CD14-positive monocyte (primary cell): ENCODE measurements at regions not wholly inside any gene's neighbourhood (a gene's known extent, or its start where the extent isn't known, plus 50 kb on each side); places are given as distances from the start of the nearest gene placed in this dataset.

Experiments used
- DNase-seq, 3 donors: peaks; one replicate each; pipeline ENCODE4 v3.0.0-alpha.2; 2011 to 2022
- H2AFZ ChIP-seq: 2 replicates; pipeline ENCODE4 v1.6.0; 2012; ENCODE audit warnings: mild to moderate bottlenecking, low read depth, low read length, inconsistent platforms; ENCODE audit not compliant: insufficient read depth, poor library complexity, severe bottlenecking
- H3K27ac ChIP-seq, 2 donors: 1 replicate in 1 of 2; 2 replicates in 1 of 2; pipeline ENCODE4 v1.5.1; 2012 to 2013; ENCODE audit warnings: low read length in 2 of 2, control low read depth in 1 of 2, inconsistent platforms in 1 of 2, low read depth in 1 of 2, mild to moderate bottlenecking in 1 of 2
- H3K27me3 ChIP-seq, 2 donors: one replicate each; pipeline versions ENCODE4 v1.6.0 to v1.6.1; 2011 to 2013; ENCODE audit warnings: low read length in 2 of 2; ENCODE audit not compliant: control insufficient read depth in 2 of 2, insufficient read depth in 2 of 2
- H3K36me3 ChIP-seq, 2 donors: replicated peaks in 1 of 2; 1 replicate in 1 of 2; 2 replicates in 1 of 2; pipeline versions ENCODE4 v1.5.1 to v1.6.1; 2012 to 2013; ENCODE audit warnings: low read length in 2 of 2, control low read depth in 1 of 2, inconsistent platforms in 1 of 2, mild to moderate bottlenecking in 1 of 2; ENCODE audit not compliant: insufficient read depth in 2 of 2, control insufficient read depth in 1 of 2
- H3K4me1 ChIP-seq, 2 donors: 1 replicate in 1 of 2; 2 replicates in 1 of 2; pipeline versions ENCODE4 v1.5.1 to v1.6.1; 2012 to 2013; ENCODE audit warnings: low read length in 2 of 2, control low read depth in 1 of 2, inconsistent platforms in 1 of 2, mild to moderate bottlenecking in 1 of 2, moderate library complexity in 1 of 2; ENCODE audit not compliant: insufficient read depth in 2 of 2, control insufficient read depth in 1 of 2
- H3K4me2 ChIP-seq: replicated peaks from 2 replicates; pipeline ENCODE3; 2012; ENCODE audit warnings: low read length, moderate library complexity, mild to moderate bottlenecking; ENCODE audit not compliant: poor library complexity, severe bottlenecking; ENCODE audit errors: extremely low read depth
- H3K4me3 ChIP-seq, 3 experiments: fragments of 200-600 bp in 1 of 3; sonication (generic) in 1 of 3; replicated peaks in 1 of 3; 1 replicate in 2 of 3; 2 replicates in 1 of 3; pipeline ENCODE4 v1.5.1; 2011 to 2013; ENCODE audit warnings: low read length in 3 of 3, mild to moderate bottlenecking in 3 of 3, control low read depth in 2 of 3, low read depth in 2 of 3, inconsistent platforms in 1 of 3, moderate library complexity in 1 of 3
- H3K79me2 ChIP-seq: 2 replicates; pipeline ENCODE4 v1.6.0; 2012; ENCODE audit warnings: mild to moderate bottlenecking, control low read depth, inconsistent platforms, low read length, moderate library complexity; ENCODE audit not compliant: insufficient read depth
- H3K9ac ChIP-seq: 2 replicates; pipeline ENCODE4 v1.6.0; 2017; ENCODE audit warnings: low read length, mild to moderate bottlenecking; ENCODE audit not compliant: insufficient read depth, poor library complexity, severe bottlenecking
- H3K9me3 ChIP-seq, 2 donors: replicated peaks in 1 of 2; 1 replicate in 1 of 2; 2 replicates in 1 of 2; pipeline versions ENCODE4 v1.5.1 to v1.6.1; 2012 to 2013; ENCODE audit warnings: low read length in 2 of 2, control low read depth in 1 of 2; ENCODE audit not compliant: control insufficient read depth in 1 of 2, insufficient read depth in 1 of 2
- H4K20me1 ChIP-seq: 2 replicates; pipeline ENCODE4 v1.6.0; 2012; ENCODE audit warnings: mild to moderate bottlenecking, low read length, control low read depth, moderate library complexity; ENCODE audit not compliant: insufficient read depth
- H3K27ac Mint-ChIP-seq, 7 donors: one replicate each; pipeline ENCODE4 v1.8.0; 2020; ENCODE audit warnings: mild to moderate bottlenecking in 7 of 7, mixed read lengths in 7 of 7, moderate library complexity in 6 of 7, inconsistent platforms in 2 of 7
- H3K27me3 Mint-ChIP-seq, 3 donors: one replicate each; pipeline ENCODE4 v1.8.0; 2021 to 2022; ENCODE audit warnings: low read depth in 3 of 3, mild to moderate bottlenecking in 3 of 3, mixed read lengths in 3 of 3, moderate library complexity in 3 of 3, inconsistent platforms in 1 of 3
- H3K36me3 Mint-ChIP-seq, 2 donors: one replicate each; pipeline ENCODE4 v1.8.0; 2020; ENCODE audit warnings: mixed read lengths in 2 of 2, inconsistent platforms in 1 of 2, mild to moderate bottlenecking in 1 of 2
- H3K4me1 Mint-ChIP-seq: one replicate; pipeline ENCODE4 v1.8.0; 2020; ENCODE audit warnings: mild to moderate bottlenecking, mixed read lengths
- H3K4me3 Mint-ChIP-seq, 2 donors: one replicate each; pipeline ENCODE4 v1.8.0; 2020; ENCODE audit warnings: mild to moderate bottlenecking in 2 of 2, mixed read lengths in 2 of 2, moderate library complexity in 1 of 2
- H3K9me3 Mint-ChIP-seq, 7 donors: one replicate each; pipeline ENCODE4 v1.8.0; 2020 to 2022; ENCODE audit warnings: mixed read lengths in 7 of 7, mild to moderate bottlenecking in 6 of 7, moderate library complexity in 6 of 7, inconsistent platforms in 2 of 7
- CTCF ChIP-seq: fragments of 200-600 bp; IDR thresholded peaks from one replicate; pipeline ENCODE4 v1.8.0; 2022; ENCODE audit warnings: antibody characterized with exemption, mild to moderate bottlenecking
- WGBS: methylation state at CpG from one replicate; pipeline ENCODE4 v1.1.5; 2013; ENCODE audit warnings: missing lambda C conversion rate; ENCODE audit not compliant: insufficient coverage; 5-methylcytosine and 5-hydroxymethylcytosine counted together
- intact Hi-C, 2 donors: fragments of 100-400 bp; cut with micrococcal nuclease; formaldehyde crosslinking; loops; one replicate each; pipeline versions ENCODE4 v1.15.0 to v1.15.1; 2023

GRCh38 chr3:117248153-117248552, 538.6 kb downstream of the TUSC7 start:
- no peaks in the 10 kb centered on the region for H3K4me1 ChIP-seq
- H3K4me3 ChIP-seq = no peak overlapping the region
- no peaks in the 10 kb centered on the region for H3K4me1 Mint-ChIP-seq
- peaks cover 0 to 5% (median 2%) of the 10 kb centered on the region in 7 donors for H3K9me3 Mint-ChIP-seq
- no peak overlapping the region for H3K27ac Mint-ChIP-seq
- no peak overlapping the region for H3K9ac ChIP-seq
- no peak overlapping the region for H2AFZ ChIP-seq
- intact Hi-C loops = no loop called here
- no peak for TF ChIP-seq CTCF
- no peak overlapping the region for H3K4me2 ChIP-seq
- H3K27me3 Mint-ChIP-seq = peaks cover 0 to 1% (median 0%) of the 10 kb centered on the region in 3 donors
- no peaks in the 10 kb centered on the region for H3K79me2 ChIP-seq
- H3K36me3 Mint-ChIP-seq = no peaks in the 10 kb centered on the region
- no peaks in the 10 kb centered on the region for H3K9me3 ChIP-seq
- no peak overlapping the region for H3K4me3 Mint-ChIP-seq
- no CpG with 5 or more reads among the region's 1 CpG for WGBS
- no peaks in the 10 kb centered on the region for H4K20me1 ChIP-seq
- H3K27me3 ChIP-seq = no peaks in the 10 kb centered on the region
- no peaks in the 10 kb centered on the region for H3K36me3 ChIP-seq
- DNase-seq = no peak
- H3K27ac ChIP-seq = no peak overlapping the region

GRCh38 chr3:117252208-117252607, 542.6 kb downstream of the TUSC7 start:
- H3K9ac ChIP-seq = no peak overlapping the region
- Mint-ChIP-seq H3K4me1 (no peaks in the 10 kb centered on the region), H3K4me3 (no peak overlapping the region), H3K27me3 (peaks cover 0 to 1% (median 0%) of the 10 kb centered on the region in 3 donors), H3K27ac (no peak overlapping the region), H3K9me3 (peaks cover 0 to 5% (median 0%) of the 10 kb centered on the region in 7 donors), H3K36me3 (no peaks in the 10 kb centered on the region)
- no peaks in the 10 kb centered on the region for H3K4me1 ChIP-seq
- intact Hi-C loops = no loop called here
- no peak for TF ChIP-seq CTCF
- no peaks in the 10 kb centered on the region for H3K27me3 ChIP-seq
- no CpG with 5 or more reads among the region's 2 CpGs for WGBS
- H3K4me2 ChIP-seq = no peak overlapping the region
- no peak overlapping the region for H3K4me3 ChIP-seq
- H3K9me3 ChIP-seq = no peaks in the 10 kb centered on the region
- no peaks in the 10 kb centered on the region for H3K36me3 ChIP-seq
- no peak overlapping the region for H3K27ac ChIP-seq
- no peak overlapping the region for H2AFZ ChIP-seq
- DNase-seq = no peak
- H4K20me1 ChIP-seq = no peaks in the 10 kb centered on the region
- no peaks in the 10 kb centered on the region for H3K79me2 ChIP-seq
